Activated CD4-positive, alpha-beta T cell treated with anti-CD3 and anti-CD28 coated beads, Interleukin-2, amount 50 U/mL, for 1 hour (primary cell): ENCODE measurements at regions not wholly inside any gene's neighbourhood (a gene's known extent, or its start where the extent isn't known, plus 50 kb on each side); places are given as distances from the start of the nearest gene placed in this dataset.

Experiments used
- DNase-seq: peaks from one replicate; pipeline ENCODE4 v3.0.0-alpha.2; 2020

DNA sequence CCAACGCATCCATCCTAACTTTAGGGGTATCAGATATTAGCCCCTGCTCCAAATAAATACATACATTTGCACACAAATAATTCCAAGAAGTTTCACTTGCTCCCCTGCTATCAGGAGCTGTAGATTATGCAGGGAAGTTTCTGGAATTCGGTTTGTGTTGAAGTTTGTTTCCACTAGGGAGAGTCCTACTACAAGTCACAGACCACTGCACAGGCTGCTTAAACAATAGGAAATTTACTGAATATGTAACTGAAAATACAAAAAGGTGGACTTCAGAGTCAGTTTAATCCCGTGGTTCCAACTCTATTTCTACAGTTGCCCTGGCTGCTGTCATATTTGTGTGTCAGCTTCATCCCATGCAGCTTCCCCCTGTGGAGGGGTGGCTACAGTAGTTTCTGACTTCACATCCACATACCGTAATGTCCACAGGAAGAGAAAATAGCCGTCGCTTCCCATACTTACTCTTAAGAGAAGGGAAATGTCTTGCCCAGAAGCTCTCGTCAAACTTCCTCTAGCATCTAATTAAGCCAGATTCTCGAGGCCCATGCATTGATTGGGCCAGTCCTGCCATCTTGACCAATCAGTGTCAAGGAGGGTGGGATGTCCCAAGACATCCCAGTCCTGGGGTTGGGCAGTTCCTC is 286.6 kb downstream of the COG6 start:
- DNase-seq: no peak

DNA sequence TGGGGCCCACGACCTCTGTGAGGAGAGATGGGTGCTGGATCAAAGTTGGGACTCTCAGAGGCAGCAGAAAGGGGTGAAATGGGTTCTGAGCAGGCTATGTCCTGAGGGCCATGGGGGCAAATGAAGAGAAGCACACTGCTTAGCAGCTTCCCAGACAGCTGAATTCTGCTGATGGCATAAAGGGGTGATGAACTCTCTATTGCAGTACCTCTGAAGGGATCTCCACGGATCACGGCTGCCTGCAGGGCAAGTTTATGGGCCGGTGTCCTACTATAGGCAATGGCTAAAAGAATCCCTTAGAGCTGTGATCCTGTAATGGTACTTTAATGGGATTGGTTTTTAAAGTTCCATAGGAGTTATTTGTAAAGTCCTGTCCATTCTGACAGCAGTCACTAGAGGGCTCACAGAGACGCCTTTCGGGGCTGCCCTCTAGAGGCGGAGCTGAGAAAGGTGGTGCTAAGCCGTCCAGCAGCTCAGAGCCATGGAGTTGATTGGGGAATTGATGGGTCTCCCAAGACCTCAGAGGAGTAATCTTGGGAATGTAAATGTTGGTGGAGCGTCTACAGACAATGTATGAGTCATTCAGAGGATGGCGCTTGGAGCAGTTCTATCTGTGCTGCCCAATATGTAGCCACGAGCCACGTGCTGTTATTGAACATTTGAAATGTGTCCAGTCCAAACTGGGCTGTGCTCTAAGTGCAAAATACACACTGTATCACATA is 287.3 kb downstream of the COG6 start:
- peak; percentile 68 for DNase-seq

DNA sequence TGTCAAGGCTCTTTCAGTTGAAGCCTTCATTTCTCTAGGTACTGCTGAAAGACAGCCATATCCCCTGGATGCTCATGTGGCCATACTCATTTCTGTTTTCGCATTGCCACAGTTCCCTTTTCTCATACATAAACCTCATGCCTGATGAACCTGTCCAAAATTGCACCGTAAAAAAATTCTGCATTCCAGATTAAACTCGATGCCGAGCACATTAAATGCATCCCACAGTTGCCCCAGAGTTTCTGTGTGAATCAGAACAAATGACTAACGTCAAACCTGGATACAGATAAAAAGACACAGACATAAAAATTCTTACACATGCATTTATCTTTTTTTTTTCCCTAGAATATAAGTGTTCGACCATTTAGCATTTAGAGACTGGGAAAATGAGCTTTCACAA is 288.2 kb downstream of the COG6 start:
- DNase-seq: no peak

DNA sequence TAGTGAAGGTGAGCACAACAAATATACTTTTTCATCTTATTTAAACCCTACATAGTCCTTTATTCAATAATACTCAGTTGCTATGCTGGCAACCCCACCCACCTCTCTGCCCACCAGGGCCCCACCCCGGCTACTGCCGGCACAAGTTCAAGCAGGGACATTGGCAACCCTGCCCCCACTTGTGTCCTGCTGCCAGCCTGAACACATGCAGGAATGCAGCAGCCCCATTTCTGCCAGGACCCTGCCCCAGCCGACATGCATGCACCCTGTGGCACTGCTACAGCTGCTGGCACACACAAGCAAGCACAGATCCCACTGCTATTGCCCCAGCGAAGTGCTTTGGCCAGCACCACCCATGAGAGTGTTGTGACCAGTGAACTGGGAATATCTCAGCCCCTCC is 289.8 kb downstream of the COG6 start:
- DNase-seq: no peak

DNA sequence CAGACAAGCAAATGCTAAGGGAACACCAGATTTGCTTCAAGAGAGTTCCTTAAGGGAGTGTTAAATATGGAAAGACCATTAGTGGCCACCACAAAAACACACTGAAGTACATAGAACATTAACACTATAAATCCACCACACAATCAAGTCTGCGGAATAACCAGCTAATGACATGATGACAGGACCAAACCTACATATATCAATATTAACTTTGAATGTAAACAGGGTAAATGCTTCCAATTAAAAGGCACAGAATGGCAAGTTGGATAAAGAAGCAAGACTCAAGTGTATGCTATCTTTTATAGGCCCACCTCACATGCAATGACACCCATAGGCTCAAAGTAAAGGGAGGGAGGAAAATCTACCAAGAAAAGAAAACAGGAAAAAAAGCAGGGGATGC is 291.3 kb downstream of the COG6 start:
- no peak for DNase-seq

DNA sequence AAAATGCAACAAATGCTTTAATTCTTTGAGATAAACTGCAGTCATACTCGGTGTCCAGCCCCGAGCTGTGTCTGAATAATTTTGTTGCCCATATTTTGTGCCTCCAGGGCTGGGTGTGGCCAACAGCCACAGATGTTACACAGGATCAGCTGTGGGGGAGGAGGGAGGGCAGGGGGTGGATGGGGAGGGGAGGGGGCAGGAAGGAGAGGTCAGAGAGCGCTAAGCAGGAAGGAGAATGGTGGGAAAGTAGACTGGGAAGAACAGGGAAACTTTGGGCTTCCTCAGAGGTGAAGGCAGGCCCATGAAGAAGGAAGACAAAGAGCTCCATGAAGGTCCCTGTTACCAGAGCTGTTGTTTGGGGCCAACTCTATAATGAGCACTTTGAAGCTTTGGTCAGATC is 295.8 kb downstream of the COG6 start:
- DNase-seq: no peak

DNA sequence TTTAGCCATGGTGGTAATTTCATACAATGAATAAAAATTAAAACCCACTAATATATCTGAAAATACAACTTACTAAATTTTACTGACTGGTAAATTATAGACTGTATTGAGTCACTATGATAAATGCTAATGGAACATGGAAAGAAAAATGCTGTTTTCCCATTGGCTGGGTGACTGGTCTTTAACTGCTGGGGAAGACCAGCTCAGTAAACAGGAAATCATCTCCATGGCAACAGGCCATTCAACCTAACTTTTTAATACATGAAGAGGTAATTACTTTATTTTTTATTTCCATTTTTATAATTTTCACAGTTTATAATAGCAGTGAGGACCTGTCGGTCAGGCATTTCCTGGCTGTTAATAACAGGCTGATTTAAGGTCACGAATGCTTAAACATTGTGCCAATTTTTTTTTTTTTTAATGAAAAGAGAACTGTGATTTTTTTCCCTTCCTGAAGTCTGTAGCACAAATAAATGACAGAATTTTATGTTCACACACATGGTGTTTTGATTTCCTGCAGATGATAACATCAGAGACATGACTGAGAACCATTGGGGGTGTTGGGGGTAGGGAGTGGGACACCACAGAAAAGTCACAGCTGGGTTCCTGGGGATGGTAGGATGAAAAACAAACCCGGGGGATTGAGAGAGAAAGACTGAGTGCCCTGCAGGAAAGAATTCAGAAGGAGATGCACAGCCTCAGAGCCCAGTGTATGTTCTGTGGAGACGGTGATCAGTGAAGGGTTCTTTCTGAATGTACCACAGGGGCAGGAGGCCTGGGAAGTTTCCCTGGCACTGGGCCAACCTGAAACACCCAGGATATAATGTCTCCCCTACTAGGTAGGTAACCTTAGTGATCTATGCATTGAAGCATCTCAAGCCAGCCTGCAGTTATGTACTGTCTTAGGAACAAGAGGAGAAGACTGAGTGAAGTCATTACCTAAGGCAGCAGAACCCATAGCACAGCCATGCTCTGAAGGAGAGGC is 297.1 kb downstream of the COG6 start:
- DNase-seq: no peak

DNA sequence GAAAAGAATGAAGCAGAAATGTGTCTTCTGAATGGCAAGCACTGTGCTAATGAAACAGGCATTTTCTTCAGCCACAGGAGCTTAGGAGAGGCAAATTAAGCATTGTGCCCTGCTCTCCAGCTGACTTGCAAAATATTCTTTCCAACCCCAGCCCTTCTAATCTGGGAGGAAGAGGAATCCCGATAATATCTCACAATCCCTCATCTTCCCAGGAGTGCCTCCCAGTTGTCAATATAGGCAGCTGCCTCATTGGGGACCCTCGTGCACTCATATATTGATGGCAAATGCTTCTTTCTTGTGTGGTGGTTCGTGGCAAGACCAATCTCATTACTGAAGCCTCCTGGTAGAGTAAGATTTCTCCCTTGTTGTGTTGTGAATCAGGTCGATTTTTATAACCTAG is 299.0 kb downstream of the COG6 start:
- DNase-seq: no peak

DNA sequence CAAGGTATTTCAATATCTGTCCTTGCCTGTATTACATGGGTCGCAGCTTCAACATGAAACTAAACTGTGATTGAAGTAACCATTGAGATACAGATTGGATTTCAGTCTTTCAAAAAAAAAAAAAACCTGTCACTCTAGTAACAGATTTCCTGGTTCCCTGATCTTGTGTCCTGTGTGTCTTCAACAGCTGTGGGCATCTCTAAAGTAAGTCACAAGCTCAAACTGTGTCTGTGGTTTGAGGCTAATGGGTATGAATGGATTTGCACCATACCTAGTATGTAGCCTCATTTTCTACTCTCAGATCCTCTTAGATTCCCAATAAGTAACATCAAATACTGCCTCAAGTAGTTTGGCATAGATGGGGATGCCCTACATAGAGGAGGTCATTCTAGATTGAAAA is 300.1 kb downstream of the COG6 start:
- no peak for DNase-seq

DNA sequence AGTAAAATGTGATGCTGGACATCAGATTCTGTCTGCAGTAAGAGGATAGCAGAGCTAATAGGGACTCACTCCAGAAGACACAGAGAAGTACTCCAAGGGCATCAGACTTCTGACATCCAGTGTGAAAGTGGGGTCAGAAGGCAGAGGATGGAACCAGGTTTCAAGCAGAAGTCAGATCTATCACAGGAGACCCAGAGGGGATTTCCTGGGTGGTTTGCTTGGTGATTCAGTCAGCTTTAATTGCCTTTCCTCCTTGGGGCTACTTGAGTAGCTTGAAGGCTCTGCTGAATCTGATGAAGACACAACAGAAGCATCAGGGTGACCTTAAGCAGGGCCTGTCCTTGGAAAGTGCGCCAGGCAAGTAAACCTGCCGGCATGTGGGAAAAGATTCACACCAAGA is 300.6 kb downstream of the COG6 start:
- DNase-seq: no peak

DNA sequence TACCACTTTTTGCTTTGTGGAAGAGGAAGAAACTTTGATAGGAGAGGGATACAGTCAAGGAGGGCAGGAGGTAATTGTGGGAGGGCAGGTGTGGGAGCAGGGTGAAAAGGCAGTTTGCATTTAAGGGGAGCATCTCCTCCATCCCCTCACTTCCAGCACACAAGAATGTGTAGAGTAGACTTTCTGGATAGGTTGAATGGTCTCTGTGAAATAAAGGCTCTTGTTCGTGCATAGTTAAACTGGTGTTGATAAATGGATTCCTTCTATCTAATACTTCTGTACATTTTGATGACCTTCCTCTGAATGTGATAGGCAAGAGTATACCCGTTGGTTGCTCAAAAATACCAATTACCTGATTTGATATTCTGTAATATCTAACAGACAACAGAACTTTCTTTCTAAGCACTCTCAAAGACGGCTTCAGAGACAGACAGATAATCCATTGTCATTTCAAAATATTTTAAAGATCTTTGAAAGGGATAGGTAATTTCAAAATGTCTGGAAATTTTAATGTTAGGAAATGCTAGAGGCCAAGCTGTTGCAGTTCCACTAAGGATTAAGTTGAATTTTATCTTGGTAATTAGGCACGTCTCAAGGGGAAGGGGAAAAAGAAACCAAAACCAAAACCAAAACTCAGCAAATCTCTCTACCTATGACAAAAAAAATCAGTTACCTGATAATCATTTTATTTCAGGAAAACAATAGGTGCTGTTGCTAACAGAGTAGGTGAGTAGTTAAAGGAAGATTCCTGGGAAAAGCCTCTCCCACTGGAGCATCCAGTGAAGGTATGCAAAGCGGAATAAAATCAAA is 302.6 kb downstream of the COG6 start:
- DNase-seq: no peak

DNA sequence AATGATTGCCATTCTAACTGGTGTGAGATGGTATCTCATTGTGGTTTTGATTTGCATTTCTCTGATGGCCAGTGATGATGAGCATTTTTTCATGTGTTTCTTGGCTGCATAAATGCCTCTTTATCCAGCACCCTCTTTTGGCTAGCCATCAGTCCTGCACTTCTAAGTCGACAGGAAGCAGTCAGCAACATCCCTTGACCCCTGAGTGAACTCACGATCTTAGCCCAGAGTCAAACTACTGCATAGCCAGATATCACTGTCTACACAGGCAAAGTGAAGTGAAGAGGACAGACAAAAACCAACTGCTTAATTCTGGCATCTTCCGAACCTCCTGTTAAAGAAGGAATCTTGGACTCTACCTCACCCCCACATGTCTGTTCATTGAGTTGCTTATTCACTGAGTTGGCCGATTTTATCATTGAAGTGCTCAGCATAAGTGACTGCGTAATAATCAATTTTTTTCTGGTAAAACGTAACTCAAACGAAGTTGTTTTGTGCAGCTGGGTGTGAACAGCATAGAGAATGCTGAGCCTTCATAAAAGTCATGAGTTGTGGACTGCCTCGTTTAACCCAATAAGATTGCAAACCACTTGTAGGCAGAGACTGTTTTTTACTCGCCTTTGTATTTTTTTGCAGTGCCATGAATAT is 304.2 kb downstream of the COG6 start:
- DNase-seq: no peak

DNA sequence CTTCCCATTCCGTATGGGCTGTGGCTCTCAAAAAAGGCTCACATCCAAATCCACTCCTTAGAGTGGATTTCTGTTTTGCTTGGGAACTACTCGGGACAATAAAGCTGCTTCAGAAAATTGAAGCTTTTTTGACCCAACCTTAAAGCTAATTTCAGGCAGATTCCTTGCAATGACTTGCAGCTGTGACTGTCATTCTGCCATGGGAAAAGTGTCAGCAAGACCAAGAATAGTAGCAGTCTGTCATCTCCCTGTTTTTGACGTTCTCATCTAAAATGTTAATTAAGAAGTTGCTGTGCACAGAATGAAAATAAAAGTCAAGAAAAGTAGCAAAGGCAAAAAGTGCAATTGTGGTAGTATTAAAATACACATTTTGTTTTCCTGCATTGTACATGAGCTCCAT is 304.7 kb downstream of the COG6 start:
- no peak for DNase-seq

DNA sequence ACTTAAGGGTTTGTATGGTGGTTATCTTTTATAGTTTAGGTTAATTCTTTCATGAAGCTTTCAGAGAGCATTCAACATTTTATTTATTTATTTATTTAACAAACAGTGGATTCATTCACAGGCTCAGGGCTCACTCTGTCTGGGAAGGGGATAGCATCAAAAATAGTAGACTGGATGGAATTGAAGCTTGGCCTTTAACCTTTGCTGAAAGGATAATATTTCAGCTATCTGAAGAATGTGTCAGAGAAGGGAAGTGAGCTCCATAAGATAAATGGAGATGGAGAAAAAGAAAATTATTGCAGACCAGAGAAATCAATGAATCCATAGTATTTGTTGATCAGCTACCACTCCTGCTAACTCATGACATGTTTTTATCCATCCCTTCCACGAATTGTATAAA is 305.6 kb downstream of the COG6 start:
- no peak for DNase-seq

DNA sequence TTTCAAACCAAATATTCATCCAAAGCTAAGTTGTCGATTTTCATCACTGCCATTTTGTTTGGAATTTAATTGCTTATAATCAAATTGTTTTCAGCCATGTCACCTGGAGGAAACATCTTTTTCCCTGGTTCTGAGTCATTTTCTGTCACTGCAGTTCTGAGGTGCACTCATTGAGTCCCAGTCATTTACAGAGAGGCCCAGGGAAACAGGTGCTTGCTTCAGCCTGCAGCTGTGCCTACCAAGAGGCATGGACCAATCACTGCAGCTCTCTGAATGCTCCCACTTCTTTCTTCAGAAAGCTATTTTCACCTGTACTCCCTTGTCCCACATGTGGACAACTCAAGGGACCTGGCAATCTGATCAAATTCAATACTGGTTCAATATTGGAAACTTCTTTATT is 308.1 kb downstream of the COG6 start:
- DNase-seq: no peak

DNA sequence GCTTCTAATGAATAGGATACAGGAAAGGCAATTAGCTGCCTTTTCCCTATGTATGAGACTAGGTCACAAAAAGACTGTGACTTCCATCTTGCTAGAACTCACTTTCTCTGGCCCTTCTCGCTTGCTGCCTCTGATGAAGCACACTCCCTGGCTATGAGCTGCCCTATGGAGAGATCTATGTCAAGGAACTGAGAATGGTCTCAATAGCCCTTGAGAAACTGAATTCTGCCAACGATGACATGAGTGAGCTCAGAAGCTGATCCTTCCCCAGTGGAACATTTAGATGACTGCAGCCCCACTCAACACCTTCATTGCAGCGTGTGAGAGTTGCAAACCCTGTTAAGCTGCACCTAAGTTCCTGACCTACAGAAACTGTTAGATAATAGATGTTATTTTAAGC is 309.8 kb downstream of the COG6 start:
- DNase-seq: no peak

DNA sequence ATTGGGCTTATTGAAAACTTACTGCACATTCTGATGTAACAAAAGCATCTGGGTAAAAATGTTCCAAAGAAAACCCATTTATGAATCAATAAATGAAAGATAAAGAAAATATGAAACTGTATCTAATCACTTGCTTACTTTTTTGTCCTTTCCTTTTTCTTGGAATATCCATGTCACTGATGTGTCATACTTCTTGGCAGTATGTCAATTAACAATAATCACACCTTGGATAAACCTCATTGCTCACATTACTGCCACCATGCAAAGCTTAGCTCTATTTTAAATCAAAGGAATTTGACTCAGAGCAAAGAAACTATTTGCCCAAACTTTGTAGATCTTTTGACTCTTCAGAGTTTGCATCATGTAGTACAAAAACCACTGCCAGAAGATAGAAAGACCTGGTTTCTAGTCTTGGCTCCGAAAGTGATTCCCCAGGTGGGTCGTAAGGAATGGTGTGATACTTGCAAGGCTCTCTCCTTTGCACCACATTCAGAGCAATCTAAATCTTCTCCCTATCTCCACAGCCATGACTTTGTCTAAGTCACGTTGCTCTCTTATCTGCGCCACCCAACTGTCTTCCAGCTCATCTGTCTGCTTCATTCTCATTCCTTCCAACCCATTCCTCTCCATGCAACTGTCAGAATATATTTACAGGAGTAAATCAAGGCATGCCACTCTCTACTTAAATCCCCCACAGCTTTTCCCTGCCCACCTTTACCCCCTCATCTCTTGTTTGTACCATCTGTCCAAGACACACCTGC is 311.9 kb downstream of the COG6 start:
- DNase-seq: no peak

DNA sequence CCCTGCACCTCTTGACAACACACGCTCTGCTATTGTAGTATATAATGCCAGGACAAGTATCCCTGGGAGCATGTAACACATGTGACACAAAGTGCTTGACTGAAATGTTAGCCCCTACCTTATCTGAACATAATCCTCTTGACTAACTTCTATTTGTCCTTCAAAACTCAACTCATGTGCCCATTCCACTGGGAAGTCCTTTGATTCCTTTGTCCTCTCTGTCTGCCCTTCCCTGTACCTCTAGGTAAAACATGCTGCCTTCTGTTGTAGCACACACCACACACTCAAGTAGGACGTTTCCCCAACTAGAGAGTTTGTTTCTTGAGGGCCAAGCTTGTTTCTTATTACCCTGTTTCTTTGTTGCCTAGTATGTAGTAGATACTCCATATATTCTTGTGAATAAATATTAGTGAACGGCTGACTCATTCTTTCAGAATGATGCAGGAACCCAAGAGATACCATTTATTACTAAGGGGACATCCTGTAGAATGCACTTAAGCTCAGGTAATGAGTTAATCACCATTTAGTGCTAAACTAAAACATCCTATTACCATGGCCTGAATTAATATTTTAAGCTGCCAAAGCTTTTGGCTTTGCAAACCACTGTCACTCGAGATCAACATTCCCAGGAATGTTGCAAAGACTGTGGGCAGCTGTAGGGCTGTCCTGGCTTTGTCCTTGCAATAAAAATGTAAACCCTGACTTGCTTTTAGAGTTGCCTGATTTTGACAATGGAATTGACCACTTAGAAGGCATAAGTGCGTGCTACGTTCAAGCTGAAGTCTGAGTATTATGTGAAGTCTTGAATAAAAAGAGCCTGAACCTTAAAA is 313.4 kb downstream of the COG6 start:
- no peak for DNase-seq

DNA sequence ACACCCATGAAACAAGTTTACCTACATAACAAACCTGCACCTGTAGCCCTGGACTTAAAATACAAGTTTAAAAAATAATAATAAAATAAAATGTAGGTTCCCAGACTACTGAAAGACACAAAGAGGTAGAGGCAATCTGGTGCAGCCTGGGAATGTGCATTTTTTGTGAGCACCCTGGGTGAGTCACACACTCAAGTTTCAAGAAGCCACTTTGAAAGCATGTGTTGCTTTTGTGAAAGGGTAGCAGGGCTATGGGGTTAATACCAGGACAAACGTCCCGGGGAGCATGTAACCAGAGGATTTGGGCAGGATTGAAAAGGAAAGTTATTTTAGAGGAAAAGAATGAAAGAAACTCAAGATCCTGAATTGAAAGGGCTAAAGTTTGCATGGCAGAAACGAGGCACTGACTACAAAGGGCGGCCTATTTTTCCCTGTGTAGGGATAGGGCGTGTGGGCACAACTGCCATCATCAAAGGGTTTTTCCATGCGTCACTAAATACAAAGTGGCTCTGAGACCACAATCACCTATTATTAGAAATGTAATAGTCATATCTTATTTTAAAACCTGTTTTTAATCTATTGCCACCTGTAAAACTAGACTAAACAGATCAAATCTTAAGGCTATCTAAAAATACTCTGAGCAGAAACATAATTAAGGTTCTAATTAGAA is 314.9 kb downstream of the COG6 start:
- no peak for DNase-seq

DNA sequence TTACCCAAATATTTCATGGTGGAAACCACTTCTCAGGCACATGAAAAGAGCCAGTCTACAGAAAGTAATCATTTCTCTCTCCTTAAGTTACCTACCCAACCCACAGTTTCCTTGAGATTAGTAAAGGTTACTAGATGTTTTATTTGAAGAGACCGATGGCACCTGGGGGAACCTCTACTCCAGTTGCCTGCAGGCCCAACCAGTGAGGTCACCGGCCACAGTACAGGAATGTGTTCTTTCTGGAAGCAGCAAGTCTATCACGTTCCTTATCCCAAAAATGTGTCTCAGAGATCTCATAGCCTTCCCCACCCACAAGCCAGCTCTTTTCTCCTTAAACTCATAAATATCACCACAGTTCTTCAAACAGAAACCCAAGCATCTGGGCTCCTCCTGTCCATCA is 316.1 kb downstream of the COG6 start:
- DNase-seq: no peak
